HPDE6-E6E7 (cell line): ENCODE measurements at regions not wholly inside any gene's neighbourhood (a gene's known extent, or its start where the extent isn't known, plus 50 kb on each side); places are given as distances from the start of the nearest gene placed in this dataset.
"Not testable (repeated sequence)": the region's sequence is repeated elsewhere in the genome, so short reads cannot be mapped to it uniquely, and the experiment has no call there.

Experiments
- DNase-seq: peaks from one replicate; pipeline ENCODE4 v3.0.0; 2011; ENCODE audit warnings: missing footprints; ENCODE audit errors: extremely low spot score

GRCh38 chr13:62209529-62209928 lies 793.9 kb upstream of the PCDH20 start:
- no peak for DNase-seq

GRCh38 chr13:62207388-62207787 lies 791.7 kb upstream of the PCDH20 start:
- no peak for DNase-seq

- no peak for DNase-seq
These were observed 790.5 kb upstream of the PCDH20 start for GRCh38 chr13:62206165-62206564.

- no peak for DNase-seq
These were observed 789.6 kb upstream of the PCDH20 start for GRCh38 chr13:62205273-62205672.

- no peak for DNase-seq
These were observed 778.7 kb upstream of the PCDH20 start for GRCh38 chr13:62194371-62194770.

GRCh38 chr13:62193919-62194318 lies 778.3 kb upstream of the PCDH20 start:
- DNase-seq, result peak; percentile 2

- DNase-seq, result no peak
These were observed 770.1 kb upstream of the PCDH20 start for GRCh38 chr13:62185631-62186255.

- DNase-seq, result no peak
These were observed 760.4 kb upstream of the PCDH20 start for GRCh38 chr13:62176051-62176450.

- DNase-seq, result no peak
These were observed 758.3 kb upstream of the PCDH20 start for GRCh38 chr13:62173958-62174357.

GRCh38 chr13:62171697-62172096 lies 756.0 kb upstream of the PCDH20 start:
- no peak for DNase-seq

GRCh38 chr13:62168891-62169290 lies 753.2 kb upstream of the PCDH20 start:
- no peak for DNase-seq

- DNase-seq, result no peak
These were observed 752.1 kb upstream of the PCDH20 start for GRCh38 chr13:62167650-62168172.

- DNase-seq, result no peak
These were observed 747.2 kb upstream of the PCDH20 start for GRCh38 chr13:62162860-62163259.

- no peak for DNase-seq
These were observed 742.9 kb upstream of the PCDH20 start for GRCh38 chr13:62158520-62158919.

- DNase-seq, result not testable (repeated sequence)
These were observed 736.1 kb upstream of the PCDH20 start for GRCh38 chr13:62151724-62152123.

GRCh38 chr13:62142048-62142447 lies 726.4 kb upstream of the PCDH20 start:
- DNase-seq, result no peak

- DNase-seq, result no peak
These were observed 723.9 kb upstream of the PCDH20 start for GRCh38 chr13:62139597-62139996.

GRCh38 chr13:62137629-62138405 lies 722.2 kb upstream of the PCDH20 start:
- no peak for DNase-seq

GRCh38 chr13:62131604-62132003 lies 716.0 kb upstream of the PCDH20 start:
- DNase-seq, result no peak

GRCh38 chr13:62130062-62130970 lies 714.7 kb upstream of the PCDH20 start:
- DNase-seq, result no peak

GRCh38 chr13:62129000-62129551 lies 713.4 kb upstream of the PCDH20 start:
- DNase-seq, result no peak

GRCh38 chr13:62126400-62126799 lies 710.8 kb upstream of the PCDH20 start:
- DNase-seq, result no peak
